HFFc6 (cell line): ENCODE measurements at regions not wholly inside any gene's neighbourhood (a gene's known extent, or its start where the extent isn't known, plus 50 kb on each side); places are given as distances from the start of the nearest gene placed in this dataset.

Experiments used
- DNase-seq: peaks from one replicate; pipeline ENCODE4 v3.0.0-alpha.2; 2018
- H3K27ac Mint-ChIP-seq: 2 replicates; pipeline ENCODE4 v1.8.0; 2020; ENCODE audit warnings: mild to moderate bottlenecking, mixed read lengths
- H3K27me3 Mint-ChIP-seq: 2 replicates; pipeline ENCODE4 v1.8.0; 2021; ENCODE audit warnings: mild to moderate bottlenecking, moderate library complexity, mixed read lengths; ENCODE audit not compliant: insufficient read depth
- H3K36me3 Mint-ChIP-seq: 2 replicates; pipeline ENCODE4 v1.8.0; 2021; ENCODE audit warnings: low read depth, mixed read lengths
- H3K4me1 Mint-ChIP-seq: 2 replicates; pipeline ENCODE4 v1.8.0; 2020; ENCODE audit warnings: low read depth, mixed read lengths
- H3K4me3 Mint-ChIP-seq: 2 replicates; pipeline ENCODE4 v1.8.0; 2020; ENCODE audit warnings: mild to moderate bottlenecking, moderate library complexity, mixed read lengths
- H3K9me3 Mint-ChIP-seq: 2 replicates; pipeline ENCODE4 v1.8.0; 2020; ENCODE audit warnings: mild to moderate bottlenecking, mixed read lengths
- CTCF ChIP-seq: fragments of 200-600 bp; sonication (generic); IDR thresholded peaks from 2 replicates; pipeline ENCODE4 v1.5.0; 2021; ENCODE audit warnings: antibody characterized with exemption, mild to moderate bottlenecking

- no peak for TF ChIP-seq CTCF
- Mint-ChIP-seq H3K27ac (no peak overlapping the region), H3K4me3 (no peak overlapping the region), H3K4me1 (peaks cover 15% of the 10 kb centered on the region), H3K27me3 (peaks cover 4% of the 10 kb centered on the region; the same call in 1 of the 2 replicates), H3K36me3 (no peaks in the 10 kb centered on the region), H3K9me3 (no peaks in the 10 kb centered on the region)
- DNase-seq, result no peak
These were observed 79.6 kb upstream of the CREB1 start for GRCh38 chr2:207450186-207450585.

- peaks cover 6% of the 10 kb centered on the region; the same call in 1 of the 2 replicates for H3K4me1 Mint-ChIP-seq
These were observed 71.2 kb upstream of the CREB1 start for GRCh38 chr2:207458582-207458981.

GRCh38 chr2:207459990-207460757 is 69.6 kb upstream of the CREB1 start:
- TF ChIP-seq CTCF, result no peak
- Mint-ChIP-seq H3K9me3 (no peaks in the 10 kb centered on the region), H3K27ac (no peak overlapping the region), H3K4me1 (peaks cover 6% of the 10 kb centered on the region; the same call in 1 of the 2 replicates), H3K4me3 (no peak overlapping the region), H3K27me3 (no peaks in the 10 kb centered on the region), H3K36me3 (no peaks in the 10 kb centered on the region)
- DNase-seq, result no peak

More at GRCh38 chr2:207458582-207458981, 71.2 kb upstream of the CREB1 start:
- H3K4me3 Mint-ChIP-seq, result no peak overlapping the region
- H3K36me3 Mint-ChIP-seq, result no peaks in the 10 kb centered on the region
- no peak for TF ChIP-seq CTCF
- no peaks in the 10 kb centered on the region for H3K9me3 Mint-ChIP-seq
- H3K27ac Mint-ChIP-seq, result no peak overlapping the region
- no peaks in the 10 kb centered on the region for H3K27me3 Mint-ChIP-seq
- DNase-seq, result no peak

- no peaks in the 10 kb centered on the region for H3K9me3 Mint-ChIP-seq
- H3K4me1 Mint-ChIP-seq, result peaks cover 32% of the 10 kb centered on the region
- H3K4me3 Mint-ChIP-seq, result no peak overlapping the region
- TF ChIP-seq CTCF, result no peak
- H3K27me3 Mint-ChIP-seq, result no peaks in the 10 kb centered on the region
- no peak for DNase-seq
- H3K27ac Mint-ChIP-seq, result no peak overlapping the region
- H3K36me3 Mint-ChIP-seq, result no peaks in the 10 kb centered on the region
These were observed 66.3 kb upstream of the CREB1 start for GRCh38 chr2:207463433-207463832.

- no peaks in the 10 kb centered on the region for H3K9me3 Mint-ChIP-seq
- H3K36me3 Mint-ChIP-seq, result no peaks in the 10 kb centered on the region
- no peak overlapping the region for H3K27ac Mint-ChIP-seq
- no peaks in the 10 kb centered on the region for H3K27me3 Mint-ChIP-seq
- DNase-seq, result no peak
- peaks cover 34% of the 10 kb centered on the region for H3K4me1 Mint-ChIP-seq
- no peak overlapping the region for H3K4me3 Mint-ChIP-seq
- no peak for TF ChIP-seq CTCF
These were observed 65.8 kb upstream of the CREB1 start for GRCh38 chr2:207464007-207464406.
